NB4 (cell line): ENCODE measurements at regions not wholly inside any gene's neighbourhood (a gene's known extent, or its start where the extent isn't known, plus 50 kb on each side); places are given as distances from the start of the nearest gene placed in this dataset.
"Not testable (repeated sequence)": the region's sequence is repeated elsewhere in the genome, so short reads cannot be mapped to it uniquely, and the experiment has no call there.

Experiments
- DNase-seq: peaks from one replicate; pipeline ENCODE4 v3.0.0; 2010; ENCODE audit warnings: low read depth
- H3K4me3 ChIP-seq: one replicate; pipeline ENCODE4 v1.5.1; 2011; ENCODE audit warnings: mild to moderate bottlenecking, low read depth, low read length, moderate library complexity
- CTCF ChIP-seq: IDR thresholded peaks from one replicate; pipeline ENCODE4 v1.5.1; 2012; ENCODE audit warnings: low read depth, low read length
- MAX ChIP-seq: IDR thresholded peaks from 2 replicates; pipeline ENCODE4 v1.6.1; 2011; ENCODE audit warnings: low read depth, low read length
- MYC ChIP-seq: IDR thresholded peaks from 2 replicates; pipeline ENCODE4 v1.6.1; 2011; ENCODE audit warnings: low read depth, low read length
- POLR2A ChIP-seq: IDR thresholded peaks from 2 replicates; pipeline ENCODE4 v1.6.1; 2011; ENCODE audit warnings: mild to moderate bottlenecking; ENCODE audit not compliant: insufficient read length; ENCODE audit errors: extremely low read depth

- TF ChIP-seq MYC (no peak), POLR2A (no peak)
- DNase-seq: no peak
- no peak overlapping the region for H3K4me3 ChIP-seq
These were observed 1849.3 kb upstream of the DEFB115 start for GRCh38 chr20:29408034-29408695.

GRCh38 chr20:29408707-29409106, 1848.8 kb upstream of the DEFB115 start:
- DNase-seq: not testable (repeated sequence)

GRCh38 chr20:29409160-29409689, 1848.2 kb upstream of the DEFB115 start:
- not testable (repeated sequence) for H3K4me3 ChIP-seq, DNase-seq

More at GRCh38 chr20:29408707-29409106, 1848.8 kb upstream of the DEFB115 start:
- H3K4me3 ChIP-seq: not testable (repeated sequence)

GRCh38 chr20:29409833-29410805, 1847.3 kb upstream of the DEFB115 start:
- H3K4me3 ChIP-seq: no peak overlapping the region
- no peak for DNase-seq
- TF ChIP-seq CTCF: no peak
- TF ChIP-seq MYC: no peak
- TF ChIP-seq MAX: no peak
- no peak for TF ChIP-seq POLR2A

GRCh38 chr20:29410806-29411457, 1846.5 kb upstream of the DEFB115 start:
- no peak overlapping the region for H3K4me3 ChIP-seq
- DNase-seq: no peak
- no peak for TF ChIP-seq CTCF
- TF ChIP-seq MAX: no peak
- TF ChIP-seq MYC: no peak
- TF ChIP-seq POLR2A: no peak

GRCh38 chr20:29411458-29411820, 1846.0 kb upstream of the DEFB115 start:
- not testable (repeated sequence) for H3K4me3 ChIP-seq, DNase-seq

GRCh38 chr20:29419378-29419777, 1838.1 kb upstream of the DEFB115 start:
- DNase-seq: no peak
- TF ChIP-seq POLR2A (no peak), MYC (no peak), CTCF (no peak), MAX (no peak)
- H3K4me3 ChIP-seq: no peak overlapping the region
